Suprapubic skin (tissue), 4 donors: ENCODE measurements at regions not wholly inside any gene's neighbourhood (a gene's known extent, or its start where the extent isn't known, plus 50 kb on each side); places are given as distances from the start of the nearest gene placed in this dataset.

Source experiments
- POLR2A ChIP-seq, 2 donors: fragments of 450-650 bp; IDR thresholded peaks; one replicate each; pipeline ENCODE4 v1.6.1; 2017; ENCODE audit warnings: antibody characterized with exemption in 2 of 2, mild to moderate bottlenecking in 2 of 2, moderate library complexity in 2 of 2
- POLR2AphosphoS5 ChIP-seq, 3 donors: sonication (generic); formaldehyde crosslinking; IDR thresholded peaks; one replicate each; pipeline ENCODE4 v1.6.1; 2017; ENCODE audit warnings: antibody characterized with exemption in 3 of 3
- TF ChIP-seq, protein P1 (sequence below), 2 donors: fragments of 200-600 bp in 1 of 2; fragments of 450-650 bp in 1 of 2; sonication (generic) in 1 of 2; IDR thresholded peaks; one replicate each; pipeline ENCODE4 v1.5.1; 2016 to 2019; ENCODE audit warnings: antibody characterized with exemption in 2 of 2, mild to moderate bottlenecking in 1 of 2, moderate library complexity in 1 of 2

DNA sequence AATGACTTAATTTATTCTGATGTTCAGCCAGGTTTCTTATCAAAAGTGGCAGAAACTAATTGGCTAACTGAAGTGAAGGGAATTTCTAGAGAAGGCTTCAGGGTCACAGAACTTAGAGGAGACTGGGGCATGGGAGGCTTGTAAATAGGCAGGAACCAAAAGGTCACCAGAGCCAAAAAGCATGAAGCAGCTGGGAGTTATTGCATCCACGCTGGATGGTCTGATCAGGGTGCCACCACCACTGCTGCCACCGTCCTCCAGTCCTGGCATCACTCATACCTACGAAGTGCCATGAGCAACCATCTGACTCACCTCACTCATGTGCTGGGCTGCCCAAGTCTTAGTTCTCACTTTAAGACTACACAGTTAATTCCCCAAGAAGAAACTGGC, 82.5 kb upstream of the DPH5 start:
- TF ChIP-seq, protein P1, sequence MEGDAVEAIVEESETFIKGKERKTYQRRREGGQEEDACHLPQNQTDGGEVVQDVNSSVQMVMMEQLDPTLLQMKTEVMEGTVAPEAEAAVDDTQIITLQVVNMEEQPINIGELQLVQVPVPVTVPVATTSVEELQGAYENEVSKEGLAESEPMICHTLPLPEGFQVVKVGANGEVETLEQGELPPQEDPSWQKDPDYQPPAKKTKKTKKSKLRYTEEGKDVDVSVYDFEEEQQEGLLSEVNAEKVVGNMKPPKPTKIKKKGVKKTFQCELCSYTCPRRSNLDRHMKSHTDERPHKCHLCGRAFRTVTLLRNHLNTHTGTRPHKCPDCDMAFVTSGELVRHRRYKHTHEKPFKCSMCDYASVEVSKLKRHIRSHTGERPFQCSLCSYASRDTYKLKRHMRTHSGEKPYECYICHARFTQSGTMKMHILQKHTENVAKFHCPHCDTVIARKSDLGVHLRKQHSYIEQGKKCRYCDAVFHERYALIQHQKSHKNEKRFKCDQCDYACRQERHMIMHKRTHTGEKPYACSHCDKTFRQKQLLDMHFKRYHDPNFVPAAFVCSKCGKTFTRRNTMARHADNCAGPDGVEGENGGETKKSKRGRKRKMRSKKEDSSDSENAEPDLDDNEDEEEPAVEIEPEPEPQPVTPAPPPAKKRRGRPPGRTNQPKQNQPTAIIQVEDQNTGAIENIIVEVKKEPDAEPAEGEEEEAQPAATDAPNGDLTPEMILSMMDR (IDR thresholded peaks at IDR 0.05), result no peak
- TF ChIP-seq POLR2AphosphoS5 (IDR thresholded peaks at IDR 0.05) (no peak), POLR2A (IDR thresholded peaks at IDR 0.05) (no peak)
